Sciatic nerve (tissue), 2 donors: ENCODE measurements at regions not wholly inside any gene's neighbourhood (a gene's known extent, or its start where the extent isn't known, plus 50 kb on each side); places are given as distances from the start of the nearest gene placed in this dataset.
"Not testable (repeated sequence)": the region's sequence is repeated elsewhere in the genome, so short reads cannot be mapped to it uniquely, and the experiment has no call there.

Source experiments
- ATAC-seq: fragments of 200-7000 bp; cut with Tn5 transposase; one replicate; pipeline ENCODE4 v1.9.1; 2020; ENCODE audit warnings: mild to moderate bottlenecking, moderate library complexity
- DNase-seq: peaks from one replicate; pipeline ENCODE4 v3.0.0-alpha.2; 2020; ENCODE audit warnings: low spot score
- intact Hi-C: fragments of 100-400 bp; cut with DNase I; formaldehyde crosslinking; loops from one replicate; pipeline ENCODE4 v1.14.2; 2022
- donor health status: DM: no; HTN: no; CAD: no.
- donor health status: DM: no; HTN: no; CAD: no.

GRCh38 chr14:105731221-105731985 lies 205.0 kb downstream of the TMEM121 start:
- intact Hi-C loops, ATAC-seq, DNase-seq: not testable (repeated sequence)

GRCh38 chr14:105733081-105734065 lies 207.0 kb downstream of the TMEM121 start:
- no peak for DNase-seq
- intact Hi-C loops: no loop called here
- ATAC-seq: peak; percentile 13

GRCh38 chr14:105734241-105734640 lies 207.9 kb downstream of the TMEM121 start:
- intact Hi-C loops: not testable (repeated sequence)
- ATAC-seq: peak; percentile 10
- DNase-seq: peak; percentile 14

GRCh38 chr14:105736331-105736730 lies 209.9 kb downstream of the TMEM121 start:
- intact Hi-C loops: not testable (repeated sequence)

DNA sequence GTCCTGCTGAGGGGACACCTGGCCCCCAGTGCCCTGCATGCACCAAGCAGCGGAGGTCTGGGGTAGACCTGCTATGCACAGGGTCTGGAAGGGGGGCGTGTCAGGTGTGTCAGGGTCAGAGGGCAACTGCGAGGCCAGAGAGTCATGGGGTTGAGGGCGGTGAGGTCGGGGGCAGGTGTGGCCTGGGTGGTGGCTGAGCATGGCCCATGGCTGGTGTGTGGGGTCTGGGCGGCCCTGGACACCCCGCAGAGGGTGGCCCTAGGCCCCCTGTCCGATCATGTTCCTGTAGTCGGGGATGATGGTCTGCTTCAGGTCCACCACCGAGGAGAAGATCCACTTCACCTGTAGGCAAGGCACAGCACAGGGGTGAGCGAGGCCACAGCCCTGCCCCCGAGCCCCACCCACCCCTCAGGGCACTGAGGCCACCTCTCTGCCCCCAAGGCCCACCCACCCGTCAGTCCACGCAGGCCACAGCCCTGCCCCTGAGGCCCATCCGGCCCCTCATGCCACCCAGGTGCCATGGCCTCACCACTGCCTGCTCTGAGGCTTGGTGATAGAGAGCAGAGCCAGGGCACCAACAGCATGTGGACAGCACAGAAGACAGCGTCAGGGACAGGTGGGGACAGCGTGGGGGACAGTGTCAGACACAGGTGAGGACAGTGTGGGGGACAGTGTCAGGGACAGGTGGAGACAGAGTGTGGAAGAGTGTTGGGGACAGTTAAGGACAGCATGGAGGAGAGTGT lies 211.3 kb downstream of the TMEM121 start:
- ATAC-seq (peak; percentile 24), DNase-seq (no peak)
- intact Hi-C loops: no loop called here

More at GRCh38 chr14:105736331-105736730, 209.9 kb downstream of the TMEM121 start:
- not testable (repeated sequence) for DNase-seq, ATAC-seq

DNA sequence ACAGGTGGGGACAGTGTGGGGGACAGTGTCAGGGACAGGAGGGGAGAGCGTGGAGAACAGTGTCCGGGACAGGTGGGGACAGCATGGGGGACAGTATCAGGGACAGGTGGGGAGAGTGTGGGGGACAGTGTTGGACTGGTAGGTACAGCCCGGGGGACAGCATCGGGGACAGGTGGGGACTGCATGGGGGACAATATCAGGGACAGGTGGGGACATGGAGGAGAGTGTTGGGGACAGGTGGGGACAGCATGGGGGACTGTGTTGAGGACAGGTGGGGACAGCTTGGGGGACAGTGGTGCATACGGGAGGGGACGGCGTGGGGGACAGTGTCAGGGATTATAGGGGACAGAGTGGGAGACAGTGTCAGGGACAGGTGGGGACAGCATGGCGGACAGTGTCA lies 212.3 kb downstream of the TMEM121 start:
- DNase-seq: no peak
- intact Hi-C loops: no loop called here
- no peak for ATAC-seq

GRCh38 chr14:105739331-105740102 lies 213.1 kb downstream of the TMEM121 start:
- no peak for DNase-seq
- ATAC-seq: no peak
- intact Hi-C loops: no loop called here

DNA sequence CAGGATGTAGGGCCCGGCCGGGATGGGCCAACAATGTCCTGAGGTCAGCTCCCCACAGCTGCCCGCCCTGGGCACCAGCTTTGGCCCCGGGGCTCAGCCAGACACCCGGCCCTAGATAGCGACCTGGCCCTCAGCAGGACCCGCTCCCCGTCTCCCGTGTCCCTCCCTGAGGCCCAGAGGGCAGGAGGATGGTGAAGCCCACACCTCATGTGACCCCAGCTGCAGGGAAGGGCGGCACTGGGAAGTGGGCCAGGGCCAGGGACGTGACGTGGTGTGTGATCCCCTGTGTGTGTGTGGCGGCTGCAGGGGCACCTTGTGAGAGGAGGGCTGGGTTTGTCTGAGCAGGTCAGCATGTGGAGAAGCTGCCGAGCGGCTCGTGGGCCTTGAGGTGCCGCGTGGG lies 213.9 kb downstream of the TMEM121 start:
- ATAC-seq, DNase-seq, intact Hi-C loops: not testable (repeated sequence)

- DNase-seq, ATAC-seq, intact Hi-C loops: not testable (repeated sequence)
Observed at GRCh38 chr14:105740961-105741360, 214.6 kb downstream of the TMEM121 start.

DNA sequence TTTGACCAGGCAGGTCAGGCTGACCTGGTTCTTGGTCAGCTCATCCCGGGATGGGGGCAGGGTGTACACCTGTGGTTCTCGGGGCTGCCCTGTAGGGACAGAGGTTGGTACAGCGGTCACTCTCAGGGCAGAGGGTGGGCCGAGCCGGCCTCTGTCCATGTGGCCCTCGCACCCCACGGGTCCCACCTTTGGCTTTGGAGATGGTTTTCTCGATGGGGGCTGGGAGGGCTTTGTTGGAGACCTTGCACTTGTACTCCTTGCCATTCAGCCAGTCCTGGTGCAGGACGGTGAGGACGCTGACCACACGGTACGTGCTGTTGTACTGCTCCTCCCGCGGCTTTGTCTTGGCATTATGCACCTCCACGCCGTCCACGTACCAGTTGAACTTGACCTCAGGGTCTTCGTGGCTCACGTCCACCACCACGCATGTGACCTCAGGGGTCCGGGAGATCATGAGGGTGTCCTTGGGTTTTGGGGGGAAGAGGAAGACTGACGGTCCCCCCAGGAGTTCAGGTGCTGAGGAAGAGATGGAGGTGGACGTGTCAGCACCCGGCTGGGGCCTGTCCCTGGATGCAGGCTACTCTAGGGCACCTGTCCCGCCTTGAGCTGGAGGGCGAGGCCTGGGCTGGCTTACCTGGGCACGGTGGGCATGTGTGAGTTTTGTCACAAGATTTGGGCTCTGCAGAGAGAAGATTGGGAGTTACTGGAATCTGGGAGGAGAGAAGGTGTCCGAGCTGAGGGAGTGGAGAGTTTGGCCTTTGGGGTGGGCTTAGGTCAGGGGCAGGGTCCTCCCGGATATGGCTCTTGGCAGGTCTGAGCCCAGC lies 215.5 kb downstream of the TMEM121 start:
- intact Hi-C loops, DNase-seq, ATAC-seq: not testable (repeated sequence)

- no peak for ATAC-seq
- DNase-seq: no peak
- intact Hi-C loops: no loop called here
Observed at GRCh38 chr14:105742531-105742848, 216.1 kb downstream of the TMEM121 start.

GRCh38 chr14:105742904-105743701 lies 216.7 kb downstream of the TMEM121 start:
- DNase-seq, intact Hi-C loops: not testable (repeated sequence)
- ATAC-seq: peak; percentile 24

DNA sequence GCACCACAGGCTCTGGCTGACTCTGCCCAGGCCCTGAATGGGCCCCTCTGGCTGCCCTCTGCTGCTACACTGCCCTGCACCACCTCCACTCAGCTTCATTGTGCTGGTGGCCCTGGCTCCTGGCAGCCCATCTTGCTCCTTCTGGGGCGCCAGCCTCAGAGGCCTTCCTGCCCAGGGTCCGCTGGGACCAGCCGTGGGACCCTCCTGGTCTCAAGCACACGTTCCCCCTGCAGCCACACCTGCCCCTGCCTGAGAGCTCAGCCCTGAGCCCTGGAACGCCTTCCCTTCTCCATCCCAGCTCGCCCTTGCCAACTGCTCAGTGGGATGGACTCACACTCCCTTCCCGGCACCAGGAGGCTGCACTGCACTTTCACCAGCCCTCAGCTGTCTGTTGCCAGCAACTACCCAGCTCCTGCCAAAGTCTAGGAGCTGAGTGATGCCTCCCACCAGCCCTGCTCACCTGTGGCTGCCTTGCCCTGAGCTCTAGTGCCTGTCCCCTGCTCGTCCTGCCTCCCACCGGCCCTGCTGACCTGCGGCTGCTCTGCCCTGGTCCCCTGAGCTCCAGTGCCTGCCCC lies 217.9 kb downstream of the TMEM121 start:
- intact Hi-C loops, ATAC-seq, DNase-seq: not testable (repeated sequence)

DNA sequence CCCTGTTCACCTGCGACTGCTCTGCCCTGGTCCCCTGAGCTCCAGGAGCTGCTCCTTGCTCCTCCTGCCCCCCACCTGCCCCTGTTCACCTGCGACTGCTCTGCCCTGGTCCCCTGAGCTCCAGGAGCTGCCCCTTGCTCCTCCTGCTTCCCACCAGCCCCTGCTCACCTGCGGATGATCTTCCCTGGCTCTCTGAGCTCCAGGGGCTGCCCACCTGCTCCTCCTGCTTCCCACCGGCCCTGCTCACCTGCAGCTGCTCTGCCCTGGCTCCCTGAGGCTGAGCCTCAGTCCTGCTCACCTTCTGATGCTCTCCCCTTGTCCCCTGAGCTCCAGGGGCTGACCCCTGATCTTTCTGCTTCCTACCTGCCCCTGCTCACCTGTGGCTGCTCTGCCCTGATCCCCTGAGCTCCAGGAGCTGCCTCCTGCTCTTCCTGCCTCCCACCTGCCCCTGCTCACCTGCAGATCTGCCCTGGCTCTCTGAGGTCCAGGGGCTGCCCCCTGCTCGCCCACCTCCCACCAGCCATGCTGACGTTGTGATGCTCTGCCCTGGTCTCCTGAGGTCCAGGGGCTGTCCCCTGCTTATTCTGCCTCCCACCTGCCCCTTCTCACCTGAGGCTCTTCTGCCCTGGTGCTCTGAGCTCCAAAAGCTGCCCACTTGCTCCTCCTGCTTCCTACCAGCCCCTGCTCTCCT lies 219.2 kb downstream of the TMEM121 start:
- DNase-seq (no peak), ATAC-seq (no peak)
- intact Hi-C loops: no loop called here

DNA sequence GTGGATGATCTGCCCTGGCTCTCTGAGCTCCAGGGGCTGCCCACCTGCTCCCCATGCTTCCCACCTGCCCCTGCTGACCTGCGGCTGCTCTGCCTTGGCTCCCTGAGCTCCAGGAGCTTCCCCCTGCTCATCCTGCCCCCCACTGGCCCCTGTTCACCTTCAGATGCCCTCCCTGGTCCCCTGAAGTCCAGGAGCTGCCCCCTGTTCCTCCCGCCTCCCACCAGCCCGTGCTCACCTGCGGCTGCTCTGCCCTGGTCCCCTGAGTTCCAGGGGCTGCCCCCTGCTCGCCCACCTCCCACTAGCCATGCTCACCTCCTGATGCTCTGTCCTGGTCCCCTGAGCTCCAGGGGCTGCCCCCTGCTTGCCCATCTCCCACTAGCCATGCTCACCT lies 219.7 kb downstream of the TMEM121 start:
- ATAC-seq (no peak), DNase-seq (no peak)
- intact Hi-C loops: no loop called here
